ENCODE measurements at regions not wholly inside any gene's neighbourhood (a gene's known extent, or its start where the extent isn't known, plus 50 kb on each side); places are given as distances from the start of the nearest gene placed in this dataset.

DNA sequence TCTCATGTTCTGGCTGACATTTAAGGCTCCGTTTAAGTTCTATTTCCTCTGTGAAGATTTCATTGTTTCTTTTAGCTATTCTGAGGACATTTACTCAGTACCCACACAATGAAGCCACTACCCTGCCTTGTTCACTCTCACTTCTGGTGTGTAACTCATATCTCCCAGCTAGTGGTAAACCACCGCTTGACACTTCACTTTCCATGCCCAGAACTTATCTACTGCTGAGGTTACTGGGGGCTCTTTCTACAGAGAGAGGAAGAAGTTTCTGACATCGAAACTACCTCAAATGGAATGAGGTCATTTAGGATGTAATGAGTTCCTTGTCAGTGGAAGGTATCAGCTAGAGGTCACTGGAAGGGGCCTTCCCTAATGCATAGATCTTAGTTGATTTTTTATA, 501.5 kb downstream of the DMAC1 start:
- no peaks in the 10 kb centered on the region for H3K9me3 ChIP-seq
- TF ChIP-seq, protein P1, sequence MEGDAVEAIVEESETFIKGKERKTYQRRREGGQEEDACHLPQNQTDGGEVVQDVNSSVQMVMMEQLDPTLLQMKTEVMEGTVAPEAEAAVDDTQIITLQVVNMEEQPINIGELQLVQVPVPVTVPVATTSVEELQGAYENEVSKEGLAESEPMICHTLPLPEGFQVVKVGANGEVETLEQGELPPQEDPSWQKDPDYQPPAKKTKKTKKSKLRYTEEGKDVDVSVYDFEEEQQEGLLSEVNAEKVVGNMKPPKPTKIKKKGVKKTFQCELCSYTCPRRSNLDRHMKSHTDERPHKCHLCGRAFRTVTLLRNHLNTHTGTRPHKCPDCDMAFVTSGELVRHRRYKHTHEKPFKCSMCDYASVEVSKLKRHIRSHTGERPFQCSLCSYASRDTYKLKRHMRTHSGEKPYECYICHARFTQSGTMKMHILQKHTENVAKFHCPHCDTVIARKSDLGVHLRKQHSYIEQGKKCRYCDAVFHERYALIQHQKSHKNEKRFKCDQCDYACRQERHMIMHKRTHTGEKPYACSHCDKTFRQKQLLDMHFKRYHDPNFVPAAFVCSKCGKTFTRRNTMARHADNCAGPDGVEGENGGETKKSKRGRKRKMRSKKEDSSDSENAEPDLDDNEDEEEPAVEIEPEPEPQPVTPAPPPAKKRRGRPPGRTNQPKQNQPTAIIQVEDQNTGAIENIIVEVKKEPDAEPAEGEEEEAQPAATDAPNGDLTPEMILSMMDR (IDR thresholded peaks at IDR 0.05) = no peak
- no peak overlapping the region for H3K4me3 ChIP-seq
- no peaks in the 10 kb centered on the region for H3K4me1 ChIP-seq (ENCODE audit: low read depth)
- no peaks in the 10 kb centered on the region for H3K36me3 ChIP-seq (ENCODE audit: low read depth)
- intact Hi-C loops (cut with DNase I, micrococcal nuclease) = no loop called here
- DNase-seq (no peak), ATAC-seq (no peak)

DNA sequence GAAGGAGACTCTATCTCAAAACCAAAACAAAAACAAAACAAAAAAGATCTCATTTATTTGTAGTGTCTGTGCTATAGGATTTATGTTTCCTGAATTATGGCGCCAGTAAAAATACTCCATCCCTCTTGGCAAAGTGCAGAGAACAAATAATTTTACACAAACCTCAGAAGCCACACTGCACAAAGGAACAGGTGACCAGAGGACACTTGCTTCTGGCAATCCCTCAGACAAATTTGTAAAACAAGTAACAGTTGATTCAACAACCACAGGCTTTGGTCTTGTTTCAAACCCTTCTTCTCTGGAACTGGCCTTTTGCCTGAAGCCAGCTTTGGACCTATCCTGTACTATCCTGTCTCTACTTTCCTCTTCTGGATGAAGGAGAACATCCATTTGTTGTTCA, 502.1 kb downstream of the DMAC1 start:
- Histone ChIP-seq H3K4me1 (ENCODE audit: low read depth) (no peaks in the 10 kb centered on the region), H3K4me3 (no peak overlapping the region), H3K36me3 (ENCODE audit: low read depth) (no peaks in the 10 kb centered on the region), H3K9me3 (no peaks in the 10 kb centered on the region)
- ATAC-seq (no peak), DNase-seq (no peak)
- TF ChIP-seq, protein P1 (IDR thresholded peaks at IDR 0.05) = no peak
- intact Hi-C loops (cut with DNase I, micrococcal nuclease) = no loop called here

GRCh38 chr9:7293091-7293490, 506.5 kb downstream of the DMAC1 start:
- no peaks in the 10 kb centered on the region for H3K9me3 ChIP-seq
- H3K36me3 ChIP-seq (ENCODE audit: low read depth) = no peaks in the 10 kb centered on the region
- ATAC-seq (no peak), DNase-seq (no peak)
- intact Hi-C loops (cut with DNase I, micrococcal nuclease) = loop anchor here in 1 of 2 donors (5.0 kb wide), 1 partner anchor 89 kb away; no protein-coding TSS in a partner anchor
- no peak overlapping the region for H3K4me3 ChIP-seq
- TF ChIP-seq, protein P1 (IDR thresholded peaks at IDR 0.05) = no peak
- H3K4me1 ChIP-seq (ENCODE audit: low read depth) = no peaks in the 10 kb centered on the region

GRCh38 chr9:7289773-7290172, 509.8 kb downstream of the DMAC1 start:
- no peaks in the 10 kb centered on the region for H3K9me3 ChIP-seq
- TF ChIP-seq, protein P1 (IDR thresholded peaks at IDR 0.05) = no peak
- H3K36me3 ChIP-seq (ENCODE audit: low read depth) = no peaks in the 10 kb centered on the region
- H3K4me3 ChIP-seq = no peak overlapping the region
- DNase-seq (no peak), ATAC-seq (no peak)
- H3K4me1 ChIP-seq (ENCODE audit: low read depth) = no peaks in the 10 kb centered on the region
- intact Hi-C loops (cut with DNase I, micrococcal nuclease) = loop anchor here in 1 of 2 donors (5.0 kb wide), 1 partner anchor 93 kb away; no protein-coding TSS in a partner anchor

GRCh38 chr9:7287986-7288385, 511.6 kb downstream of the DMAC1 start:
- intact Hi-C loops (cut with DNase I, micrococcal nuclease) = no loop called here
- Histone ChIP-seq H3K9me3 (no peaks in the 10 kb centered on the region), H3K4me1 (ENCODE audit: low read depth) (no peaks in the 10 kb centered on the region), H3K36me3 (ENCODE audit: low read depth) (no peaks in the 10 kb centered on the region), H3K4me3 (no peak overlapping the region)
- DNase-seq = no peak
- TF ChIP-seq, protein P1 (IDR thresholded peaks at IDR 0.05) = no peak
- ATAC-seq = no peak

DNA sequence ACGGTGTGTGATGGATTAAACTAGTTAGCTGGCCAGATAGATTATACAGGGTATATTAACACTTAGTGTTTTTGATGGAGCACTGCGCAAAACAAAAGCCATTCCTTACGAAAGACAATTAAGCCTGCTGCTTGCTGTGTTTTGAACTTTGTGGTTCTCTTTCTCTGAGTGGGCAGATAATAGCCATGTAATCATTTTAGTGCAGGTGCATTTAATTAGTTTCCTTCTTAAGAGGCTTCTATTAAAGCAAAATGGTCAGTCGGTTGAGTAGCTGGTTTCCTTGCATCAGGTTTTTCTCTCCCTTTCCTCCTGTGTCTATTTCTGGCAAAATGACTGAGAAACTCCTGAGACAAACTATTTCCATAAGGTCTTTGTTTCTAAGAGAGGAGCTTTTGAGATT, 512.5 kb downstream of the DMAC1 start:
- DNase-seq (no peak), ATAC-seq (no peak)
- H3K36me3 ChIP-seq (ENCODE audit: low read depth) = no peaks in the 10 kb centered on the region
- no peak overlapping the region for H3K4me3 ChIP-seq
- intact Hi-C loops (cut with DNase I, micrococcal nuclease) = no loop called here
- TF ChIP-seq, protein P1 (IDR thresholded peaks at IDR 0.05) = no peak
- H3K4me1 ChIP-seq (ENCODE audit: low read depth) = no peaks in the 10 kb centered on the region
- H3K9me3 ChIP-seq = no peaks in the 10 kb centered on the region

All from mucosa of descending colon (tissue), 3 donors.